LoVo (cell line): ENCODE measurements at regions not wholly inside any gene's neighbourhood (a gene's known extent, or its start where the extent isn't known, plus 50 kb on each side); places are given as distances from the start of the nearest gene placed in this dataset.

Source experiments
- DNase-seq: peaks from one replicate; pipeline ENCODE4 v3.0.0-alpha.2; 2016; ENCODE audit warnings: low spot score

GRCh38 chr11:119937412-119937811, 200.5 kb downstream of the TRIM29 start:
- DNase-seq = no peak

- DNase-seq = no peak
These were observed 201.5 kb downstream of the TRIM29 start for GRCh38 chr11:119936426-119936825.

DNA sequence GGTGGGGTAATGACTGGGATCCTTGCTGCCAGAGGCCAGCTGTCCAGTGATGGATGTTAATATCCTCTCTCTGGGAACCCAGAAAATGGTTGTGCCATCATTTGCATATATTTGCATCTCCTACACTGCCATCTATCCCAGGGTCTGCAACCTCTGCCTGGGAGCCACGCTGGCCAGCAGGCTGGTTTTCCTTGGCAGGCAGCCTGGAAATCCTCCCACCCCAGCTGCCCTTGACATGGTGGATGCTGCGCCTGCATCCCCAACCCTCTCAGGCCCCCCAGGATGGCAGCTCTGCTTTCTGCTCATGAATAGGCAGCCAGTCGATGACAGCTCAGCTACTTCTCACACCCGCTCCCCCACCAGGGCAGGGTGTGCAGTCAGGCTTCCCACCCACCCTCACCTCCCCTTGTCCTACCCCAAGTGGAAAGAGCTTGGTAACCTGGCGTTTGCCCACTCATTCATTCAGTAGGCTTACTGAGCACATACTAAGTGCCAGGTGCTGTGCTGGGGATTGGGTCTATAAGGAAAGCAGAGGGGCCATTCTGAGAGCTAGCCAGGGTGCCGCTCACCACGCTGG, 202.5 kb downstream of the TRIM29 start:
- DNase-seq = no peak

DNA sequence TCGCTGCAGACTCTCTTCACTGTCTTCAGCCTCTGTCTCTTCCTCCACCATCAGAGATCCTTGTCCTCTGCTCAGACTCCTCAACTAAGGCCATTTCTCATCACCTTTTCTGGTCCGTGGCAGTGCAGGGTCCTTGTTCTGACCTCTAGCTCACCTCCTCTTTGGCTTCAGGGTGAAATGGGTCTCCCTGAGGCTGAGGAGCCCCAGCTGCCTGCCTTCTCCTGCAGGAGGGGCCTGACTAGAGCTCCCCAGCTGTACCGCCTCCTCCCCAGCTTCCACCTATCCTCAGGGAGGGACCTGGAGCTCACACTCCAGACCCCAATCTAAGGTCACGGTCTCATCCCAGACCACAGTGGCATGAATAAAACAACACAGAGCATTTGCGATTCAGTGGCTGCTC, 203.0 kb downstream of the TRIM29 start:
- no peak for DNase-seq

GRCh38 chr11:119934267-119934666, 203.6 kb downstream of the TRIM29 start:
- DNase-seq = no peak

- DNase-seq = no peak
These were observed 204.3 kb downstream of the TRIM29 start for GRCh38 chr11:119933584-119933983.

DNA sequence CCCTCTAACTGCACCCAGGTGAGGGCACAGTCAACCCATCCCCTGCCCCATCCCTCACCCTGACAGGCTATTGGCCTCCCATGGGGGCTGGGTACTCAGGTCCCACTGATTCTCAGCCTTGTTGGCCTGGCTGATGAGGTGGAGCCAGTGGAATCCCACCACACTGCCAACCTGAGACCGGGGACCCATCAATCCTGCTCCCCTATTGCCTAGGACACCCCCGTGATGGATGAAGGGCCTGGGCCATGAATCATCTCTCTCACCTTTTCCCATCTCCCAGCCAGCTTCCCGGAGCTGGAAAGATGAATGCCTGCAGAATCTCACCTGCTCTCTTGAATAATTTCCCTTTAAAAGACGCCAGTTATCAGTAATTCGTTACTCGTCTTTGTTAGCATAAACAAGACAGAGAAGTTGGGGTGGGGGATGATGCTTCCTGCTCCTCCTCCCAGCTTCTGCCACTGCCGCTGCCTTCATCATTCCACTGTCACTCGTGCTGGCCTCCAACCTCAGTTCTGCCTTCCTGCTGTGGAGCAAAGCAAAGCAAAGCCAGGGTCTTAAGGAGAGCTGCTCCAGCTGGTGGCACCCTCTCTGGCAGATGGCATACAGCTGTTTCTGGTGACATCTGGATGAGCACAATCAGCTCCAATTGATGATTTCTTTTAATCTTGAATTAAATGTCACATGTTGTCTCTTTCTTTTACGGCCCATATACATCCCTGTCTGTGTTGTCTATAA, 204.0 kb upstream of the NECTIN1 start:
- DNase-seq = no peak

GRCh38 chr11:119928047-119928446, 199.0 kb upstream of the NECTIN1 start:
- no peak for DNase-seq

- no peak for DNase-seq
These were observed 195.0 kb upstream of the NECTIN1 start for GRCh38 chr11:119924017-119924416.

DNA sequence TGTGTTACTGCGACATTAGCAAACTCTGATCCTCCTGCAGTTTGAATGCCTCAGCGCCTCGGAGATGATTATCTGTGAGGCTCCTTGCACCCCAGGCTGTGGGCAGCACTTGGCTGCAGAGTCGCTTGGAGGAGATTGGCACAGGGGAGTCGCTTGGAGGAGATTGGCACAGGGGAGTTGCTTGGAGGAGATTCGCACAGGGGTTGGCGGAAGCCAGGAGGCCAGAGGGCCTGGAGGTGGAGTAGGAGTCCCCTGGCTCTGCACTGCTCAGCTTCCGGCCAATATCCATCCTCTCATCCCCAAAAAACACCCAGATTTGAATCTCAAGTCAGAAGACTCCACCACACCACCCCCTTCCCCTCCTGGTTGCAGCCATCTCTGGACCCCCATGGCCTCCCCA, 192.6 kb upstream of the NECTIN1 start:
- DNase-seq = no peak

GRCh38 chr11:119920666-119921387, 191.8 kb upstream of the NECTIN1 start:
- DNase-seq = no peak

GRCh38 chr11:119919656-119920055, 190.7 kb upstream of the NECTIN1 start:
- no peak for DNase-seq

- DNase-seq = no peak
These were observed 189.3 kb upstream of the NECTIN1 start for GRCh38 chr11:119918347-119918746.

DNA sequence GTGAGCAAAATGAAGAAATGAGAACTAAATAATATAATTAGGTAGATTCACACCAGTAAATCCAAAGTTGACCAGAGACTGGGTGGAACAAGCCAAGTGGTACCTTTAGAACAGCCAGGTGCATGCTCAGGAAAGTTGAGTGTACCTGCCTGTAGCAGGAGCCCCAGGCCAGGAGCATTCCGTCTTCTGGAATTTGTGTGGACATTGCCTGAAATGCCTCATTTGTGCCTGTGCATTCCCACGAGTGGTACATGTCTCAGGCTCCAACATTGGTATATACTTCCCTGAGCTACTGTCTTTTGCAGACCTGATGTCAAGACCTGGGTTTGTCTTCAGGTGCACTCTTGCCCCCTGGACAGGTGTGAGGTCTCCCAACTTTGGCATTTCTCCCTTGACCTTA, 187.6 kb upstream of the NECTIN1 start:
- DNase-seq = no peak

DNA sequence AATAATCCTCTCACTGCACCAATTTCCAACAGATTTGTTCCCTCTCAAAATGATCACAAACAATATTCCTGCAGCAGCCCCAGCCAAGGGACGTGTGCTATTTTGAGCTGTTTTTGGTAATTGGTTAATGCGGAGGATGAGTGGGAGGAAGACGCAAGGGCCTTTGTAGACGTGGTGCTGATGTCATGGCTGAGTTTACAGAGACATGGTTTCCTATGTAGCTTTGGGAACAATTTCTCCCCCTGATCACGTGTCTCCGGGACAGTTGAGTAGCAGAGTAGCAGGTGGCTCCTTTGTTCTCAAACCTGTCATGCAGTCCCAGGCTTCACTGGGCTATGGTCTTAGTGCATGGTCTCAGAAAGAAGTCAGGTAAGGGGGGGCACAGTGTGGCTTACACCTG, 183.2 kb upstream of the NECTIN1 start:
- DNase-seq = no peak

- DNase-seq = no peak
These were observed 181.7 kb upstream of the NECTIN1 start for GRCh38 chr11:119910650-119911049.

DNA sequence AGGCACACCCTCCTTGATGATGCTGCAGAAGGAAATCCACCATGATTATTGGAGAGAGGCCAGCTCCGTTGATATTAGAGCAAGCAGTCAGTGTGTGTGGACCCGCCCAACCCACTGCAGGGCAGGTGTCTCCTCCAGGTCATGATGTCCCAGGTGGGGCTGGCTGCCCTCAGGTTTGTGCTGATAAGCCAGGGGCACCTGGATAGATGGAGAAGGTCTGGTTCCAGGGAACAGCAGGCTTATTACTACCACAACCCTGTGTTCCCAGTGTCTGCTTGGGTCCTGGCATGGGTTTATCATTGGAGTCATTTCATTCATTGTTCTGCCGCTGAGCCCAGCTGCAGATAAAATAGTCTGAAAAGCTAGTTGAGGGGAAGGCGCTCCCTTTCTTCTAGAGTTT, 181.1 kb upstream of the NECTIN1 start:
- DNase-seq = no peak

- DNase-seq = no peak
These were observed 180.5 kb upstream of the NECTIN1 start for GRCh38 chr11:119909495-119909894.

- DNase-seq = no peak
These were observed 180.1 kb upstream of the NECTIN1 start for GRCh38 chr11:119909077-119909476.

DNA sequence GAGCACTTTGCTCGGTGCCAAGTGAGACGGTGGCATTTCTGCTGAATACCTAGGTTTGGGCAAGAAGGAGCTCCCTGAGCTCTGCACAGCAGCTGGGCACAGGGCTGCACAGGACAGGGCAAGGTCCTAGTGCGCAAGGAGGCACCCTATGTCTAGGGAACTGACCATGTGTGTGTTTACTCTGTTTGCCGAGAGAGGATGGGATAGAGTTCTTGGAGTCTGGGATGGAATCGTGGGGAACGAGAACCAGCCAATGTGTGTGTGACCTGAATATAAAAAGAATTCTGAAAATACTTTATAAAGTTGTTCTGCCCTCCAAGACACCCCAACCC, 179.5 kb upstream of the NECTIN1 start:
- DNase-seq = no peak

DNA sequence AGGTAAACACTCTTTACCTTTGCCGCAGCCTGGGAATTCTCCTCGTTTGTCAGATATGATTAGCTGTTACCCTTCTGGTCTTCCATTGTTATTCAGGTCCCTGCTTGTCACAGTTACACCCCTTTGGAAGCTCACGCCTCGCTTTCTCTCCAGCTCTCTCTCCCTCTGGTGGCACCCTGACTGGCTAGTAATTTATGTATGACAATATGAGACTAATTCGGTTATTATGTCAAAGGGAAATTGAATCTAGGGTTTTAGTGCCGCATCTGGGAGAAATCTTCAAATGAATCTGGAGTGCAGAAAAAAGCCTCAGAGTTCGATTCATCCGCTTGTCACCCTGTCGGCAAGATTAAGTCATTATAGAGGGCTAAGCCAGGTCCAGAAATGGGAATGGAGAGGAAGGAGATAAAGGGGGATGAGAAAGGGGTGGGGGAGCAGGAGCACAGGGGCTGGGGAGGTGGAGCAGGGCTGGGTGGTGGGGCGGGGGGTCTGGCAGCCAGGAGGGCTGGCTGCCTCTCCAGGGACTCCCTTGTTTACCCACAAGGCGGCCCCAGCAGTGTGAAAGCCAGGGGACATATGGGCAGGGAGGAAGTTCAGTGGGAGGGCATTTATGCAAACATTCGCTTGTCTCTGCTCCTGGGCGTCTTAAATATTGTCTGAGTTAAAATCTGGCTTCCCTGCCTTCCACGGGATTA, 179.0 kb upstream of the NECTIN1 start:
- no peak for DNase-seq

DNA sequence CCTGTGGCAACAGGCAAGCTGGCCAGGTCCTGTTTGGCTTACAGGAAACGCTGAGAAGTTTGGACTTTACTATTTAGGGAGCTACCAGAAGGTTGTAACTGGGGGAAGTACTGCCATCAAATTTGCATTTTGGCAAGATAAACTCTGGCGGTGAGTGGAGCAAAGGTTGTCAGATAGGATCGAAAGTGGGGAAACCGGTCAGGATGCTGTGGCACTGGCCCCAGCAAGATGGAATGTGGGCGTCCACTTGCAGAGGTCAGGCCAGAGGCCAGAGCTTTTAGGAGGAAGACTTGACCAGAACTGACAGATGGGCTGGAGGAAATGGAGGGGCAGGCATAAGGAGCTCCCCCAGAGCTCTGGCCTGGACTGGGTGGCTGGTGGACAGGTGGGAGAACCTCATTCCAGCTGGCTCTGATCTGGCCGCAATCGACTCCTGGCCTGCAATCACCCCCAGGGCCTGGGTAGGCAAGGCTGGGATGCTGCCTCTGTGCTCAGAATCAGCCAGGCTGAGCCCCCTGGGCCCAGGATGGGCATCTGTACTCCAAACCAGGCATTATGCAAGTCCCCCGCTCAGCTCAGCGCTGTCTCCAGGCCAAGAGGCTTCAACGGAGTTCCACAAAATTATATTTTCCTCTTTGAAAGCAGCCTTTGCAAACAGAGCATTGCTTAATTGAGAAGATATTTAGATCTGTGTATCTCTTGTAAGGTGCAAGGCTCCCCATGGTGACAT, 178.3 kb upstream of the NECTIN1 start:
- DNase-seq = no peak
